OCI-LY3 (cell line): ENCODE measurements at regions not wholly inside any gene's neighbourhood (a gene's known extent, or its start where the extent isn't known, plus 50 kb on each side); places are given as distances from the start of the nearest gene placed in this dataset.
A peak's percentile ranks its signal among the peaks of the same experiment; 100 is the strongest.

ENCODE experiments used
- H2AFZ ChIP-seq: fragments of 200-600, 300-600 bp; shearing (Covaris generic); 2 replicates; pipeline ENCODE4 v1.6.0; 2014; ENCODE audit warnings: antibody characterized with exemption, low read depth, low read length
- H3K27ac ChIP-seq: fragments of 200-600, 300-600 bp; sonication (generic); 2 replicates; pipeline ENCODE4 v1.5.1; 2014; ENCODE audit warnings: mild to moderate bottlenecking, low read length, moderate library complexity, mixed read lengths
- H3K27me3 ChIP-seq: fragments of 200-600, 300-600 bp; sonication (generic); 2 replicates; pipeline ENCODE4 v1.6.1; 2014; ENCODE audit warnings: low read depth, low read length, mixed read lengths
- H3K36me3 ChIP-seq: fragments of 200-600, 300-600 bp; sonication (generic); replicated peaks from 2 replicates; pipeline ENCODE3; 2014; ENCODE audit warnings: low read depth, low read length, mixed read lengths
- H3K4me1 ChIP-seq: fragments of 300-600, 200-600 bp; sonication (generic); 2 replicates; pipeline ENCODE4 v1.6.1; 2014; ENCODE audit warnings: low read length, mixed read lengths
- H3K4me2 ChIP-seq: fragments of 200-600, 300-600 bp; sonication (generic); 2 replicates; pipeline ENCODE4 v1.6.1; 2014; ENCODE audit warnings: low read length, mixed read lengths
- H3K4me3 ChIP-seq: fragments of 300-600, 200-600 bp; sonication (generic); 2 replicates; pipeline ENCODE4 v1.5.1; 2014; ENCODE audit warnings: antibody characterized with exemption, mild to moderate bottlenecking, low read length, moderate library complexity
- H3K79me2 ChIP-seq: fragments of 300-600, 200-600 bp; shearing (Covaris generic); 2 replicates; pipeline ENCODE4 v1.6.1; 2014; ENCODE audit warnings: mild to moderate bottlenecking, low read length, mixed read lengths
- H3K9ac ChIP-seq: fragments of 300-600, 200-600 bp; shearing (Covaris generic); 2 replicates; pipeline ENCODE4 v1.6.0; 2014; ENCODE audit warnings: mild to moderate bottlenecking, low read length, moderate library complexity
- H3K9me3 ChIP-seq: fragments of 200-600, 300-600 bp; shearing (Covaris generic); 2 replicates; pipeline ENCODE4 v1.6.1; 2014; ENCODE audit warnings: low read length, mixed read lengths; ENCODE audit not compliant: insufficient read depth
- H4K20me1 ChIP-seq: fragments of 200-600, 300-600 bp; sonication (generic); 2 replicates; pipeline ENCODE4 v1.6.1; 2016; ENCODE audit warnings: low read length, mixed read lengths; ENCODE audit not compliant: insufficient read depth
- CTCF ChIP-seq: fragments of 200-600, 300-600 bp; sonication (generic); IDR thresholded peaks from 2 replicates; pipeline ENCODE4 v1.5.1; 2014; ENCODE audit warnings: antibody characterized with exemption, low read length, low read depth
- EZH2phosphoT487 ChIP-seq: fragments of 200-600 bp; shearing (Covaris generic); IDR thresholded peaks from 2 replicates; pipeline ENCODE4 v1.6.1; 2018; ENCODE audit warnings: antibody characterized with exemption, mixed run types, low read depth

GRCh38 chr4:156593464-156593863, 378.1 kb downstream of the PDGFC start:
- no peaks in the 10 kb centered on the region for H3K9me3 ChIP-seq
- H2AFZ ChIP-seq = no peak overlapping the region
- TF ChIP-seq EZH2phosphoT487 = no peak
- TF ChIP-seq CTCF = 0 out of 2 replicates have a peak, but pooled peaks have one; percentile 15
- no peak overlapping the region for H3K9ac ChIP-seq
- no peaks in the 10 kb centered on the region for H4K20me1 ChIP-seq
- no peak overlapping the region for H3K4me3 ChIP-seq
- no peaks in the 10 kb centered on the region for H3K4me1 ChIP-seq
- no peaks in the 10 kb centered on the region for H3K27me3 ChIP-seq
- no peak overlapping the region for H3K4me2 ChIP-seq
- H3K27ac ChIP-seq = no peak overlapping the region
- no peaks in the 10 kb centered on the region for H3K79me2 ChIP-seq
- H3K36me3 ChIP-seq = no peaks in the 10 kb centered on the region

- Histone ChIP-seq H3K9ac (no peak overlapping the region), H3K9me3 (no peaks in the 10 kb centered on the region), H2AFZ (no peak overlapping the region), H3K27ac (no peak overlapping the region), H3K27me3 (no peaks in the 10 kb centered on the region), H3K36me3 (no peaks in the 10 kb centered on the region), H3K4me2 (no peak overlapping the region), H3K4me1 (no peaks in the 10 kb centered on the region), H4K20me1 (no peaks in the 10 kb centered on the region), H3K4me3 (no peak overlapping the region), H3K79me2 (no peaks in the 10 kb centered on the region)
- no peak for TF ChIP-seq CTCF
Measured at GRCh38 chr4:156591679-156592078, 379.9 kb downstream of the PDGFC start.

GRCh38 chr4:156584100-156584499, 387.5 kb downstream of the PDGFC start:
- Histone ChIP-seq H3K36me3 (no peaks in the 10 kb centered on the region), H3K4me3 (no peak overlapping the region), H3K9me3 (no peaks in the 10 kb centered on the region), H3K4me2 (no peak overlapping the region), H3K4me1 (no peaks in the 10 kb centered on the region), H3K9ac (no peak overlapping the region), H3K27me3 (no peaks in the 10 kb centered on the region), H3K27ac (no peak overlapping the region), H3K79me2 (no peaks in the 10 kb centered on the region), H4K20me1 (no peaks in the 10 kb centered on the region), H2AFZ (no peak overlapping the region)
- TF ChIP-seq CTCF = no peak
- TF ChIP-seq EZH2phosphoT487 = no peak

GRCh38 chr4:156583265-156583664, 388.3 kb downstream of the PDGFC start:
- no peaks in the 10 kb centered on the region for H4K20me1 ChIP-seq
- no peak overlapping the region for H3K9ac ChIP-seq
- no peaks in the 10 kb centered on the region for H3K4me1 ChIP-seq
- H3K4me3 ChIP-seq = no peak overlapping the region
- TF ChIP-seq CTCF = no peak
- TF ChIP-seq EZH2phosphoT487 = no peak
- H3K9me3 ChIP-seq = no peaks in the 10 kb centered on the region
- no peaks in the 10 kb centered on the region for H3K36me3 ChIP-seq
- no peak overlapping the region for H3K4me2 ChIP-seq
- H3K27me3 ChIP-seq = no peaks in the 10 kb centered on the region
- no peak overlapping the region for H3K27ac ChIP-seq
- H2AFZ ChIP-seq = no peak overlapping the region
- no peaks in the 10 kb centered on the region for H3K79me2 ChIP-seq
